ENCODE measurements at regions not wholly inside any gene's neighbourhood (a gene's known extent, or its start where the extent isn't known, plus 50 kb on each side); places are given as distances from the start of the nearest gene placed in this dataset.

DNA sequence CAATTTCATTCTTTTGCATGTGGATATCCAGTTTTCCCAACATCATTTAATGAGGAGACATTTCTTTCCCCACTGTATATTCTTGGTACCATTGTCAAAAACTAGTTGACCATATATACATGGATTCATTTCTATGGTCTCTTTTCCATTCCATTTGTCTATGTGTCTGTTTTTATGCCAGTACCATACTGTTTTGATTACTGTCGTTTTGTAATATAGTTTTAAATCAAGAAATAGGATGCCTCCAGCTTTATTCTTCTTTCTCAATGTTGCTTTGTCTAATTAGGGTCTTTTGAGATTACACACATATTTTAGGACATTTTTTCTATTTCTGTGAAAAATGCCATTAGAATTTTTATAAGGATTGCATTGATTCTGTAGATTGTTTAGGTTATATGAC is 177.5 kb upstream of the POU2AF2 start:
- WGBS, 2 donors, result 86 to 93% methylated on average over 1 of the region's 1 CpG
- no peaks in the 10 kb centered on the region for H3K4me1 ChIP-seq
- H3K36me3 ChIP-seq, result no peaks in the 10 kb centered on the region
- no peaks in the 10 kb centered on the region for H3K27me3 ChIP-seq
- no peak overlapping the region for H3K4me3 ChIP-seq
- TF ChIP-seq, protein P1, sequence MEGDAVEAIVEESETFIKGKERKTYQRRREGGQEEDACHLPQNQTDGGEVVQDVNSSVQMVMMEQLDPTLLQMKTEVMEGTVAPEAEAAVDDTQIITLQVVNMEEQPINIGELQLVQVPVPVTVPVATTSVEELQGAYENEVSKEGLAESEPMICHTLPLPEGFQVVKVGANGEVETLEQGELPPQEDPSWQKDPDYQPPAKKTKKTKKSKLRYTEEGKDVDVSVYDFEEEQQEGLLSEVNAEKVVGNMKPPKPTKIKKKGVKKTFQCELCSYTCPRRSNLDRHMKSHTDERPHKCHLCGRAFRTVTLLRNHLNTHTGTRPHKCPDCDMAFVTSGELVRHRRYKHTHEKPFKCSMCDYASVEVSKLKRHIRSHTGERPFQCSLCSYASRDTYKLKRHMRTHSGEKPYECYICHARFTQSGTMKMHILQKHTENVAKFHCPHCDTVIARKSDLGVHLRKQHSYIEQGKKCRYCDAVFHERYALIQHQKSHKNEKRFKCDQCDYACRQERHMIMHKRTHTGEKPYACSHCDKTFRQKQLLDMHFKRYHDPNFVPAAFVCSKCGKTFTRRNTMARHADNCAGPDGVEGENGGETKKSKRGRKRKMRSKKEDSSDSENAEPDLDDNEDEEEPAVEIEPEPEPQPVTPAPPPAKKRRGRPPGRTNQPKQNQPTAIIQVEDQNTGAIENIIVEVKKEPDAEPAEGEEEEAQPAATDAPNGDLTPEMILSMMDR (IDR thresholded peaks at IDR 0.05), result no peak
- H3K27ac ChIP-seq, result no peak overlapping the region
- intact Hi-C loops (cut with DNase I), result no loop called here
- ATAC-seq (no peak), DNase-seq (no peak)
- peaks cover 0 to 35% (median 15%) of the 10 kb centered on the region in 11 donors for H3K9me3 ChIP-seq

DNA sequence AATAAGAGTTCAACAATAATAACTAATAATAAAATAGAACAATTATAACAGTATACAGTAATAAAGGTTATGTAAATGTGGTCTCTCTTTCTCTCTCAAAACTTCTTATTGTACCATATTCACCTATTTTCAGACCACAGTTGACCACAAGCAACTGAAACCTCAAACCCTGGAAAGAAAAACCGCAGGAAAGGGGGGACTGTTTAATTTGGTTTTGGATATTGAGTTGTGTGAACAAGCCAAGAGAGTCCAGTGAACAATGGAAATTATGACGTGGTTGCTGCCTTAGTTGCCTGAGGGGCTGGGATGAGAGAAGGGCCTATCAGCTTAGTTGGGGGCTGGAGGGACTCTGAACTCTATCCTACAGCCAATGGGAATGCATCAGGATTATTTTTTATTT is 178.7 kb upstream of the POU2AF2 start:
- no peak for DNase-seq
- Histone ChIP-seq H3K4me1 (no peaks in the 10 kb centered on the region), H3K27ac (no peak overlapping the region), H3K36me3 (no peaks in the 10 kb centered on the region), H3K9me3 (peaks cover 0 to 35% (median 15%) of the 10 kb centered on the region in 11 donors), H3K4me3 (no peak overlapping the region), H3K27me3 (no peaks in the 10 kb centered on the region)
- TF ChIP-seq, protein P1 (IDR thresholded peaks at IDR 0.05), result no peak
- intact Hi-C loops (cut with DNase I), result no loop called here
- WGBS, 2 donors, result 73 to 77% methylated on average over 2 of the region's 2 CpGs
- ATAC-seq, result no peak

DNA sequence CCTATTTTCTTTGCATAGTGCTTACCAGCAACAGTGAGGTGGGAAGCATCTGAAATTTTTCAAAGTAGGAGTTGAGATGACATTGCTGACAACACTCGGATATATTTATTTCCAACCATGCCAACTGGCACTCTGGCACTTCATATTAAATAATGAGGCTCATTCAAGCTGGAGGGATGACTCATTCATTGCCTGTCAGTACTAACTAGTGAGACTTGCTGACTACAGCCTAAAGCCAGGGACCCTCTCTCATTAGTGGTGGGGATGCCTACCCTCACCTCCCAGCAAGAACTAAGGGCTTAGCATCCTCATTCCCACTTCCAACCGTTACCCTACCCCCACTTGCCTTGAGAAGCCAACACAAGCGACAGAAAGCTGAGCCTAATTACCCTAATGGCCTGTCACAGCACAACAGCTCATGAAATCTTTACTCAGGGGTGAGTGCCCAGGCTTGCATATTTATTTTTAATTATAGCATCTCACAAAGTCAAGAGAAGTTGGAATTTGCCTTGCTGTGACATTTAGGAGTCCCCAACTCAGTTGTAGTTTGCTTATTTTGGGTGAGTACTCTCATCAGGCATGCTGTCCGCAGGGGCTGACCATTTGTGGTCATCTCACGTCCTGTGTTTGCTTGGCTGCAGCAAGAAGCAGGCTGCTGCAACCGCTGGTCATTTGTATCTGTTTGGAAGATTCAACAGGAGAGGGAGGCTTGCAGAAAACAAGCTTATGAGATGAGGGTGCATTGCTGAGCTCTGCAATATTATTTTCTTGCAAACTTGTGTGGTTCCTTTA is 181.6 kb upstream of the POU2AF2 start:
- Histone ChIP-seq H3K36me3 (no peaks in the 10 kb centered on the region), H3K27me3 (no peaks in the 10 kb centered on the region), H3K4me1 (no peaks in the 10 kb centered on the region), H3K4me3 (no peak overlapping the region), H3K27ac (no peak overlapping the region), H3K9me3 (peaks cover 0 to 28% (median 14%) of the 10 kb centered on the region in 11 donors)
- intact Hi-C loops (cut with DNase I), result no loop called here
- ATAC-seq (no peak), DNase-seq (no peak)
- TF ChIP-seq, protein P1 (IDR thresholded peaks at IDR 0.05), result no peak
- WGBS, 2 donors, result 42 to 44% methylated on average over 6 of the region's 6 CpGs

DNA sequence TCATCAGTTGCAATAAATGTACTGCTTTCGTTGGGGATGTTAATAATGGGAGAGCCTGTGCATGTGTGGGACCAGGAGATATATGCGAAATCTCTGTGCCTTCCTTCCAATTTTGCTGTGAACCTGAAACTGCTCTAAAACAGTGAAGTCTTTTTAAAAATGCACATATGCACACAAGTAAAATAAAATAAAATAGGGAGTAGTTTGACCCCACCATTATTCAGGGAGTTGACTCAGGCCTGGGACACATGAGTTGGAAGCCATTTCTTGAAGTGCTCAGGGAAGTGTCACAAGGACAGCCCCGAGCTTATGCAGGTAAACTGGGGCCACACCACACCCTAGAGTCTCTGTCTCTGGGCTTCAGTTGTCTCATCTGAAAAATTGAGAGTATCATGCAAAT is 183.1 kb upstream of the POU2AF2 start:
- Histone ChIP-seq H3K27ac (no peak overlapping the region), H3K36me3 (no peaks in the 10 kb centered on the region), H3K4me3 (no peak overlapping the region), H3K9me3 (peaks cover 0 to 28% (median 6%) of the 10 kb centered on the region in 11 donors), H3K27me3 (no peaks in the 10 kb centered on the region), H3K4me1 (no peaks in the 10 kb centered on the region)
- DNase-seq (no peak), ATAC-seq (no peak)
- TF ChIP-seq, protein P1 (IDR thresholded peaks at IDR 0.05), result no peak
- 77 to 83% methylated on average over 3 of the region's 3 CpGs for WGBS, 2 donors
- intact Hi-C loops (cut with DNase I), result no loop called here
